ENCODE measurements at regions not wholly inside any gene's neighbourhood (a gene's known extent, or its start where the extent isn't known, plus 50 kb on each side); places are given as distances from the start of the nearest gene placed in this dataset.
A peak's percentile ranks its signal among the peaks of the same experiment; 100 is the strongest.

DNA sequence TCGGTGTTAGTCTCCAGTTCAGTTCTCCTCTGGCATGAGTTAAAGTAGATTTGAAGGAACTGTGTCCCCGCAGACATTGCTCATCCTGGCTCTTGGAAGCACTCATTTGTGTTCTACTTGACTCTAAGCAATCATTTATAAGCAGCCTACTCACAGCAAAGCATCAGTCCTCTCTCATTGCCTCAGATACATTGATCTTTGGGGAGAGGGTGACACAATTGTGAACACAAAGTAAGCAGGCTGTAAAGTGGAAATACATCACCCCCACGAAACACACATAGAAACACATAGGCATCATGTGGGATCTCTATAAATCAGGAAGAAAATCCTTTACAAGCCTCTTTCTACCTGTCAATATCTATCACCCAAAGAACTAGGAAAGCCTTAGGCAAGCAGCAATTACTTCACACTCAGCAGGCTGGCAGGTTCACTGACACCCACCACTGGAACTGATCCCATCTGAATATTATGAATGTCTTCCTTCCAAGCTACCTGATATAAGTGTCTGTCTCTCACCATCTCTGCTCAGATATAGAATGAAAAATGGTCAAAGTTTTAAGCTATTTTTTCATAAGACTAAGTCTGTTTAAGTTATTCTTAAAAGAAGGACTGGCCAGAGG lies 675.8 kb downstream of the HACE1 start (continued):
- TF ChIP-seq, protein P1, sequence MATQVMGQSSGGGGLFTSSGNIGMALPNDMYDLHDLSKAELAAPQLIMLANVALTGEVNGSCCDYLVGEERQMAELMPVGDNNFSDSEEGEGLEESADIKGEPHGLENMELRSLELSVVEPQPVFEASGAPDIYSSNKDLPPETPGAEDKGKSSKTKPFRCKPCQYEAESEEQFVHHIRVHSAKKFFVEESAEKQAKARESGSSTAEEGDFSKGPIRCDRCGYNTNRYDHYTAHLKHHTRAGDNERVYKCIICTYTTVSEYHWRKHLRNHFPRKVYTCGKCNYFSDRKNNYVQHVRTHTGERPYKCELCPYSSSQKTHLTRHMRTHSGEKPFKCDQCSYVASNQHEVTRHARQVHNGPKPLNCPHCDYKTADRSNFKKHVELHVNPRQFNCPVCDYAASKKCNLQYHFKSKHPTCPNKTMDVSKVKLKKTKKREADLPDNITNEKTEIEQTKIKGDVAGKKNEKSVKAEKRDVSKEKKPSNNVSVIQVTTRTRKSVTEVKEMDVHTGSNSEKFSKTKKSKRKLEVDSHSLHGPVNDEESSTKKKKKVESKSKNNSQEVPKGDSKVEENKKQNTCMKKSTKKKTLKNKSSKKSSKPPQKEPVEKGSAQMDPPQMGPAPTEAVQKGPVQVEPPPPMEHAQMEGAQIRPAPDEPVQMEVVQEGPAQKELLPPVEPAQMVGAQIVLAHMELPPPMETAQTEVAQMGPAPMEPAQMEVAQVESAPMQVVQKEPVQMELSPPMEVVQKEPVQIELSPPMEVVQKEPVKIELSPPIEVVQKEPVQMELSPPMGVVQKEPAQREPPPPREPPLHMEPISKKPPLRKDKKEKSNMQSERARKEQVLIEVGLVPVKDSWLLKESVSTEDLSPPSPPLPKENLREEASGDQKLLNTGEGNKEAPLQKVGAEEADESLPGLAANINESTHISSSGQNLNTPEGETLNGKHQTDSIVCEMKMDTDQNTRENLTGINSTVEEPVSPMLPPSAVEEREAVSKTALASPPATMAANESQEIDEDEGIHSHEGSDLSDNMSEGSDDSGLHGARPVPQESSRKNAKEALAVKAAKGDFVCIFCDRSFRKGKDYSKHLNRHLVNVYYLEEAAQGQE (IDR thresholded peaks at IDR 0.05) = no peak
- TF ChIP-seq FOXA2 (IDR thresholded peaks at IDR 0.05) (no peak), MAX (IDR thresholded peaks at IDR 0.05) (no peak), HNF4A (conservative IDR thresholded peaks at IDR 0.05) (no peak), GABPA (IDR thresholded peaks at IDR 0.05 in 1 of 2, conservative IDR thresholded peaks at IDR 0.05 in 1 of 2) (no peak), SP1 (IDR thresholded peaks at IDR 0.05) (no peak), YY1 (IDR thresholded peaks at IDR 0.05) (no peak), TAF1 (conservative IDR thresholded peaks at IDR 0.05) (no peak)

DNA sequence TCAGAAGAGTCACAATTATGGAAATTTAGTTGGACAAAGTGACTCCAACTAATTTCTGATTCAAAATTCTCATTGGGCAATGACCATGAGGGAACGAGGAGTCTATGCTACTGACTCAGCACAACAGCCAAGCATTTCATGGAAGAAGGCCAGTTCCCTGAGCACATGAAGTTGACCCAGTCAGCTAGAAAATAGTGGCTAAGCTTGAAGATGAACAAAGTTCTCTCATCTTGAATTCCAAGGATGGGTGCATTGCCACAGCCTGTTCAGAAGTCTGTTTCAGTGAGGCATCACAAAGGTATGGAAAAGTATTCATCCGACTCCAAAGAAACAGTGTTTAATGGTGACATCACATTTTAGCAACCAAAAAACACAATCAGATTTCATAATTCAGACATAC lies 676.9 kb downstream of the HACE1 start:
- no peaks in the 10 kb centered on the region for H3K36me3 ChIP-seq (ENCODE audit: control insufficient read depth in 4 of 4, insufficient read depth in 3 of 4, low read depth in 1 of 4, low read length in 3 of 4)
- TF ChIP-seq HNF4A (conservative IDR thresholded peaks at IDR 0.05) = no peak
- no peak for TF ChIP-seq GABPA (IDR thresholded peaks at IDR 0.05 in 1 of 2, conservative IDR thresholded peaks at IDR 0.05 in 1 of 2)
- TF ChIP-seq RXRA (IDR thresholded peaks at IDR 0.05) = no peak
- TF ChIP-seq FOXA1 (IDR thresholded peaks at IDR 0.05) = no peak
- TF ChIP-seq RAD21 (IDR thresholded peaks at IDR 0.05) = no peak
- TF ChIP-seq EGR1 (IDR thresholded peaks at IDR 0.05; ENCODE audit: low read depth in 2 of 2) = no peak
- no peak for TF ChIP-seq HNF4G (IDR thresholded peaks at IDR 0.05)
- peaks cover 0 to 2% (median 0%) of the 10 kb centered on the region in 4 donors for H3K27me3 ChIP-seq (ENCODE audit: control insufficient read depth in 4 of 4, insufficient read depth in 4 of 4, low read length in 3 of 4)
- no peak overlapping the region for H3K4me3 ChIP-seq (ENCODE audit: low read depth in 1 of 3, low read length in 3 of 3)
- WGBS = 58% methylated on average over 2 of the region's 2 CpGs
- no peaks in the 10 kb centered on the region for H3K4me1 ChIP-seq (ENCODE audit: control insufficient read depth in 4 of 4, insufficient read depth in 4 of 4, low read length in 3 of 4)
- no peak for DNase-seq (ENCODE audit: low spot score)
- H3K9me3 ChIP-seq (ENCODE audit: control insufficient read depth in 4 of 4, low read length in 3 of 4) = no peaks in the 10 kb centered on the region
- no peak overlapping the region for H3K27ac ChIP-seq (ENCODE audit: low read depth in 1 of 2, low read length in 2 of 2)
- H3K9ac ChIP-seq (ENCODE audit: low read depth in 1 of 2, low read length in 2 of 2) = no peak overlapping the region

- WGBS = 31% methylated on average over 1 of the region's 1 CpG
- H3K4me1 ChIP-seq (ENCODE audit: control insufficient read depth in 4 of 4, insufficient read depth in 4 of 4, low read length in 3 of 4) = peaks cover 0 to 3% (median 0%) of the 10 kb centered on the region in 4 donors
- no peak overlapping the region for H3K9ac ChIP-seq (ENCODE audit: low read depth in 1 of 2, low read length in 2 of 2)
- no peak for DNase-seq (ENCODE audit: low spot score)
- no peak overlapping the region for H3K4me3 ChIP-seq (ENCODE audit: low read depth in 1 of 3, low read length in 3 of 3)
- TF ChIP-seq TAF1 (conservative IDR thresholded peaks at IDR 0.05) (no peak), HNF4G (IDR thresholded peaks at IDR 0.05) (peak; percentile 39), FOXA2 (IDR thresholded peaks at IDR 0.05) (no peak), NR2F2 (IDR thresholded peaks at IDR 0.05) (no peak), RAD21 (IDR thresholded peaks at IDR 0.05) (peak in 1 of 2 donors; percentile 27), HNF4A (conservative IDR thresholded peaks at IDR 0.05) (peak; percentile 78 to 87), EGR1 (IDR thresholded peaks at IDR 0.05; ENCODE audit: low read depth in 2 of 2) (peak in 1 of 2 donors; percentile 12), JUND (IDR thresholded peaks at IDR 0.05) (peak in 1 of 2 donors; percentile 54), SP1 (IDR thresholded peaks at IDR 0.05) (peak; percentile 64), FOXA1 (IDR thresholded peaks at IDR 0.05) (no peak), RXRA (IDR thresholded peaks at IDR 0.05) (peak; percentile 53 to 71)
- TF ChIP-seq, protein P1 (IDR thresholded peaks at IDR 0.05) = no peak
- H3K9me3 ChIP-seq (ENCODE audit: control insufficient read depth in 4 of 4, low read length in 3 of 4) = no peaks in the 10 kb centered on the region
- no peak overlapping the region for H3K27ac ChIP-seq (ENCODE audit: low read depth in 1 of 2, low read length in 2 of 2)
- no peaks in the 10 kb centered on the region for H3K36me3 ChIP-seq (ENCODE audit: control insufficient read depth in 4 of 4, insufficient read depth in 3 of 4, low read depth in 1 of 4, low read length in 3 of 4)
- H3K27me3 ChIP-seq (ENCODE audit: control insufficient read depth in 4 of 4, insufficient read depth in 4 of 4, low read length in 3 of 4) = no peaks in the 10 kb centered on the region
Observed at GRCh38 chr6:104173668-104174067, 686.1 kb downstream of the HACE1 start.

Measured in liver (tissue), 7 donors.